ENCODE measurements at regions not wholly inside any gene's neighbourhood (a gene's known extent, or its start where the extent isn't known, plus 50 kb on each side); places are given as distances from the start of the nearest gene placed in this dataset.

DNA sequence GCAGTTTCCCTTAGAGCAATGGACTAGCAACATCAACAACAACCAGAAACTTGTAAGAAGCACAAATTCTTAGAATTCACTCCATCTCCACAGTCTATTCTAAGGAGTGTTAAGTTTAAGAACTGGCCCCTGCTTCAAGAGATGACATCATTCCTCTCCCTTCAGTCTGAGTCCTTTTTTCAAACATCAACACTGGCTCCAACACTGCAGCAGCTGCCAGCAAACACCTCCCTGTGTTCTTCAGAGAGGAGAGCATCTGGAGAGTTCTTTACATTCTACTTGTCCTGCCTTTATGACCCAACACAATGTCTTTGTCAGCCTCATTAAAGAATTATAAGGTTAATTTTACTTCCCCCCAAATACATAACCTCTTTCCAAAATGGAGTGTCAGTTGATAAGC is 122.3 kb downstream of the HNMT start:
- Mint-ChIP-seq H3K4me1 (ENCODE audit: low read depth) (no peaks in the 10 kb centered on the region), H3K4me3 (no peak overlapping the region), H3K27me3 (no peaks in the 10 kb centered on the region), H3K9me3 (no peaks in the 10 kb centered on the region), H3K36me3 (ENCODE audit: low read depth) (no peaks in the 10 kb centered on the region), H3K27ac (no peak overlapping the region)
- TF ChIP-seq, protein P1, sequence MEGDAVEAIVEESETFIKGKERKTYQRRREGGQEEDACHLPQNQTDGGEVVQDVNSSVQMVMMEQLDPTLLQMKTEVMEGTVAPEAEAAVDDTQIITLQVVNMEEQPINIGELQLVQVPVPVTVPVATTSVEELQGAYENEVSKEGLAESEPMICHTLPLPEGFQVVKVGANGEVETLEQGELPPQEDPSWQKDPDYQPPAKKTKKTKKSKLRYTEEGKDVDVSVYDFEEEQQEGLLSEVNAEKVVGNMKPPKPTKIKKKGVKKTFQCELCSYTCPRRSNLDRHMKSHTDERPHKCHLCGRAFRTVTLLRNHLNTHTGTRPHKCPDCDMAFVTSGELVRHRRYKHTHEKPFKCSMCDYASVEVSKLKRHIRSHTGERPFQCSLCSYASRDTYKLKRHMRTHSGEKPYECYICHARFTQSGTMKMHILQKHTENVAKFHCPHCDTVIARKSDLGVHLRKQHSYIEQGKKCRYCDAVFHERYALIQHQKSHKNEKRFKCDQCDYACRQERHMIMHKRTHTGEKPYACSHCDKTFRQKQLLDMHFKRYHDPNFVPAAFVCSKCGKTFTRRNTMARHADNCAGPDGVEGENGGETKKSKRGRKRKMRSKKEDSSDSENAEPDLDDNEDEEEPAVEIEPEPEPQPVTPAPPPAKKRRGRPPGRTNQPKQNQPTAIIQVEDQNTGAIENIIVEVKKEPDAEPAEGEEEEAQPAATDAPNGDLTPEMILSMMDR (IDR thresholded peaks at IDR 0.05) = no peak
- CTCF ChIA-PET = no interaction called here
- no peak for ATAC-seq
- intact Hi-C loops (cut with micrococcal nuclease) = no loop called here
- POLR2A ChIA-PET = no interaction called here
- no peak for DNase-seq

DNA sequence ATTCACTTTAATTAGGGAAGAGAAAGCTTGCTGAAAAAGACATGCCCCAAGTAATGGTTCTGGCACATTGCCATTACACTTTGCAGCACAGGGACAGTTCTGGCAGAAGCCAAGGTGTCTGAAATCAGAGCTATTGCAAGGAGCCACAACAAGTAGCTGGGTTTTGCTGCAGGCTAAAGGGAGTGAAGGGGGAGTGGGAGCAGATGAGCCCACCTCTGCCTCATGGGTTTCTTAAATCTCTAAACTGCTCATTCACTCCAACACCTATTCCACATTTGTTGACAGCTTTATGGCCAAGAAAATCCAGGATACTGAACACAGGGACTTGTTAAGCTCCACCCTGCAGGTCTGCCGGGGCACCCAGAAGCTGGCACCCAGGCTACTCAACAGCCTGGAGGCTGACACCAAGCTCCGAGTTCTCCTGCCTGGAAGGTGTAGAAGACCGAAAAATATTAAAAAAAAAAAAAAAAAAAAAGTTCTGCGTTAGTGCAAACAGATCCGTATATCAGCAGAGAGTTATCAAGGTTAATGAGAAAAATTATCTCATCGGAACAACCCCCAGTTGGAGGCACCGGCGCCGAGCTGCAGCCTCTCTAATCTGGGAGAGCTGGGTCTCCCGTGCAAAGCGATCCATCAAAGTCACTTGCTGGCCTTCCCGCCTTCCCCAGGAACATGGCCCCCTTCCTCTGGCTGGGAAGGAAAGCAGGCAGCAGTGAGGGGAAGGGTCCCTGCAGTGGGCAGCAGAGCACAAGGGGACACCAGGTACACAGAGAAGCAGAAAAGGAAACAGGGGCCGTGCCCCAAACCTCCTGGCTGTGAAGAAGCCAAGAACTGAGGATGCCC is 123.7 kb downstream of the HNMT start:
- no peaks in the 10 kb centered on the region for H3K27me3 Mint-ChIP-seq
- DNase-seq (no peak), ATAC-seq (no peak)
- no peaks in the 10 kb centered on the region for H3K36me3 Mint-ChIP-seq (ENCODE audit: low read depth)
- intact Hi-C loops (cut with micrococcal nuclease) = no loop called here
- no peaks in the 10 kb centered on the region for H3K9me3 Mint-ChIP-seq
- no peak overlapping the region for H3K4me3 Mint-ChIP-seq
- H3K27ac Mint-ChIP-seq = no peak overlapping the region
- CTCF ChIA-PET = no interaction called here
- TF ChIP-seq, protein P1 (IDR thresholded peaks at IDR 0.05) = no peak
- H3K4me1 Mint-ChIP-seq (ENCODE audit: low read depth) = no peaks in the 10 kb centered on the region
- POLR2A ChIA-PET = interaction anchor here (0.7 kb wide), 1 partner anchor 210 kb away, joined by 3 read pairs; no protein-coding TSS in a partner anchor

DNA sequence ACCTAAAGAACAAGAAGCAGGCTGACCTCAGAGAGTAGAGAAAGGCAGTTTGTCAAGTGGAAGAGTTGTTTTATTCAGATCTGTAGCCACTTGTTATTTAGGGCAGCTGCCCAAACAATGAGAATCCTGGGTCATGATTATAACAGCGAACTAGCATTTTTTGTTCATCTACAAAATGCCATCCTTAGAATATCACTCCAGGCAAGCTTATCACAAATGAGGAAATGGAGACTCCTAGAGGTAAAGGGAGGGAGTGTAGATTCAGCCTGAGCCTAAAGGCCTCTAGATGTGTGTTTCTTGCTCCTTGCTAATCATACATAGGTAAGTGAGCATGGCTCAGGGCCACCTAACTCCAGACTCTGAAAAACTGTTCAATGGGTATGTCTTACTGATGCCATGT is 126.1 kb downstream of the HNMT start:
- Mint-ChIP-seq H3K4me3 (no peak overlapping the region), H3K9me3 (no peaks in the 10 kb centered on the region), H3K27me3 (no peaks in the 10 kb centered on the region), H3K27ac (no peak overlapping the region), H3K36me3 (ENCODE audit: low read depth) (no peaks in the 10 kb centered on the region), H3K4me1 (ENCODE audit: low read depth) (no peaks in the 10 kb centered on the region)
- intact Hi-C loops (cut with micrococcal nuclease) = no loop called here
- no peak for ATAC-seq
- ChIA-PET CTCF (interaction anchor here (1.5 kb wide), 1 partner anchor 220 kb away, joined by 3 read pairs; no protein-coding TSS in a partner anchor), POLR2A (no interaction called here)
- no peak for DNase-seq
- TF ChIP-seq, protein P1 (IDR thresholded peaks at IDR 0.05) = no peak

DNA sequence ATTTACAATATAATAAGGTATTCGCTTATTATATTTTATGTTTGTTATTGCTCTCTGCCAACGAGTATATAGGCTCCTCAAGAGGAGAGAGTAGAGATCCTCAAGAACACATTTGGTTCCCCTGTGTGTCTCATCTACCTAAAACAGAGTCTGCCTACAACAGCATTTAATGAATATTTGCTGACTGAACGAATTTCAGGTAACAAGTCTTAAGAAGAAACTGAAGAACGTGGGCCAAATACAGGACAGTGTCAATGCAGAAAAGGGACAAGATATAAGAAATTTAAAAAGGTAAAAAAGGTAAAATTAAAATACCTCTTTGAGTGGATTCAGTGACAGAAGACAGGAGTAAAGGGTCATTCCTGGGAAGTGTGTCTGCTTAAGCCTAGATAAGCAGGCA is 129.2 kb downstream of the HNMT start:
- intact Hi-C loops (cut with micrococcal nuclease) = no loop called here
- Mint-ChIP-seq H3K36me3 (ENCODE audit: low read depth) (no peaks in the 10 kb centered on the region), H3K9me3 (no peaks in the 10 kb centered on the region), H3K27me3 (no peaks in the 10 kb centered on the region), H3K4me3 (no peak overlapping the region), H3K4me1 (ENCODE audit: low read depth) (no peaks in the 10 kb centered on the region), H3K27ac (no peak overlapping the region)
- ATAC-seq (no peak), DNase-seq (no peak)
- CTCF ChIA-PET = no interaction called here
- TF ChIP-seq, protein P1 (IDR thresholded peaks at IDR 0.05) = no peak
- POLR2A ChIA-PET = no interaction called here

DNA sequence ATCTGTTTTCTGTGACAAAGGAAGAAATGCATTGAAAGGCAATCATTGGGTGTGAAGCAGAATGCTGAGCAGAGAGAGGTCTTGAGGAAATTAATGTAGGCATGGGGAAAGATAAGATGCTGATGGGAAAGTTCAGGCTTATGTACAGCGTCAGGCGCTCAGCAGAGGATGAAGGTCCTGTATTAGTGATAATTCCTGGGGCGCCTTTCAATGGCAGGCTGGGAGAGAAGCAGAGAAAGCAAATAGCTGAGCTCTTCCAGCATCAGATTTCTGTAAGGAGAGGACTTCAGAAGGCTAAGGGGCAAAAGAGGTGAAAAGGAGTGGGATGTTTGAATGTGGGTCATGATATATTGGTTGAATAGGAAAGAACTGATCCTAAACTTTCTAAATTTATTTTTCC is 129.8 kb downstream of the HNMT start:
- no peak for DNase-seq
- no peak overlapping the region for H3K4me3 Mint-ChIP-seq
- no peaks in the 10 kb centered on the region for H3K27me3 Mint-ChIP-seq
- no peaks in the 10 kb centered on the region for H3K9me3 Mint-ChIP-seq
- intact Hi-C loops (cut with micrococcal nuclease) = no loop called here
- no peaks in the 10 kb centered on the region for H3K4me1 Mint-ChIP-seq (ENCODE audit: low read depth)
- ATAC-seq = no peak
- ChIA-PET CTCF (no interaction called here), POLR2A (no interaction called here)
- no peak overlapping the region for H3K27ac Mint-ChIP-seq
- TF ChIP-seq, protein P1 (IDR thresholded peaks at IDR 0.05) = no peak
- H3K36me3 Mint-ChIP-seq (ENCODE audit: low read depth) = no peaks in the 10 kb centered on the region
